ENCODE measurements at regions not wholly inside any gene's neighbourhood (a gene's known extent, or its start where the extent isn't known, plus 50 kb on each side); places are given as distances from the start of the nearest gene placed in this dataset.
"Not testable (repeated sequence)": the region's sequence is repeated elsewhere in the genome, so short reads cannot be mapped to it uniquely, and the experiment has no call there.

- H3K4me1 Mint-ChIP-seq: no peaks in the 10 kb centered on the region
- H3K36me3 Mint-ChIP-seq: no peaks in the 10 kb centered on the region
- DNase-seq (no peak), ATAC-seq (ENCODE audit: low read depth in 2 of 2) (no peak)
- H3K27me3 Mint-ChIP-seq: no peaks in the 10 kb centered on the region
- H3K4me3 Mint-ChIP-seq: no peak overlapping the region
- peaks cover 0 to 8% (median 4%) of the 10 kb centered on the region in 7 donors for H3K9me3 Mint-ChIP-seq
- no peak overlapping the region for H3K27ac Mint-ChIP-seq
Measured at GRCh38 chrX:143935601-143936000, 51.7 kb downstream of the UBE2NL start.

GRCh38 chrX:143940119-143940518 is 56.2 kb downstream of the UBE2NL start:
- Mint-ChIP-seq H3K4me3 (no peak overlapping the region), H3K9me3 (peaks cover 0 to 6% (median 3%) of the 10 kb centered on the region in 7 donors), H3K4me1 (no peaks in the 10 kb centered on the region), H3K36me3 (no peaks in the 10 kb centered on the region), H3K27me3 (no peaks in the 10 kb centered on the region), H3K27ac (no peak overlapping the region)
- DNase-seq (no peak), ATAC-seq (ENCODE audit: low read depth in 2 of 2) (no peak)

- Mint-ChIP-seq H3K27me3 (no peaks in the 10 kb centered on the region), H3K9me3 (peaks cover 2 to 20% (median 13%) of the 10 kb centered on the region in 7 donors), H3K4me3 (no peak overlapping the region), H3K27ac (no peak overlapping the region), H3K36me3 (no peaks in the 10 kb centered on the region), H3K4me1 (no peaks in the 10 kb centered on the region)
- no peak for DNase-seq
- no peak for ATAC-seq (ENCODE audit: low read depth in 2 of 2)
Measured at GRCh38 chrX:143945171-143945570, 61.3 kb downstream of the UBE2NL start.

- no peaks in the 10 kb centered on the region for H3K36me3 Mint-ChIP-seq
- H3K27me3 Mint-ChIP-seq: no peaks in the 10 kb centered on the region
- DNase-seq (no peak), ATAC-seq (ENCODE audit: low read depth in 2 of 2) (no peak)
- H3K4me1 Mint-ChIP-seq: no peaks in the 10 kb centered on the region
- peaks cover 2 to 14% (median 6%) of the 10 kb centered on the region in 7 donors for H3K9me3 Mint-ChIP-seq
- H3K4me3 Mint-ChIP-seq: no peak overlapping the region
- no peak overlapping the region for H3K27ac Mint-ChIP-seq
Measured at GRCh38 chrX:143964549-143964948, 80.7 kb downstream of the UBE2NL start.

GRCh38 chrX:143988356-143988755 is 104.5 kb downstream of the UBE2NL start:
- ATAC-seq (ENCODE audit: low read depth in 2 of 2) (no peak), DNase-seq (no peak)
- Mint-ChIP-seq H3K4me1 (no peaks in the 10 kb centered on the region), H3K27ac (no peak overlapping the region), H3K27me3 (no peaks in the 10 kb centered on the region), H3K9me3 (peaks cover 0 to 6% (median 2%) of the 10 kb centered on the region in 7 donors), H3K4me3 (no peak overlapping the region), H3K36me3 (no peaks in the 10 kb centered on the region)

GRCh38 chrX:143994206-143994605 is 110.3 kb downstream of the UBE2NL start:
- no peaks in the 10 kb centered on the region for H3K4me1 Mint-ChIP-seq
- ATAC-seq (ENCODE audit: low read depth in 2 of 2) (no peak), DNase-seq (no peak)
- no peak overlapping the region for H3K27ac Mint-ChIP-seq
- H3K27me3 Mint-ChIP-seq: no peaks in the 10 kb centered on the region
- H3K4me3 Mint-ChIP-seq: no peak overlapping the region
- H3K36me3 Mint-ChIP-seq: no peaks in the 10 kb centered on the region
- peaks cover 0 to 9% (median 0%) of the 10 kb centered on the region in 7 donors for H3K9me3 Mint-ChIP-seq

GRCh38 chrX:143998261-143998660 is 114.4 kb downstream of the UBE2NL start:
- no peaks in the 10 kb centered on the region for H3K36me3 Mint-ChIP-seq
- H3K4me3 Mint-ChIP-seq: no peak overlapping the region
- ATAC-seq (ENCODE audit: low read depth in 2 of 2): no peak
- no peak for DNase-seq
- H3K27ac Mint-ChIP-seq: no peak overlapping the region
- no peaks in the 10 kb centered on the region for H3K4me1 Mint-ChIP-seq
- no peaks in the 10 kb centered on the region for H3K27me3 Mint-ChIP-seq
- peaks cover 0 to 9% (median 0%) of the 10 kb centered on the region in 7 donors for H3K9me3 Mint-ChIP-seq

- Mint-ChIP-seq H3K27ac (no peak overlapping the region), H3K9me3 (peaks cover 2 to 14% (median 8%) of the 10 kb centered on the region in 7 donors), H3K36me3 (no peaks in the 10 kb centered on the region), H3K27me3 (no peaks in the 10 kb centered on the region), H3K4me3 (no peak overlapping the region), H3K4me1 (no peaks in the 10 kb centered on the region)
- DNase-seq (no peak), ATAC-seq (ENCODE audit: low read depth in 2 of 2) (no peak)
Measured at GRCh38 chrX:144006811-144007210, 122.9 kb downstream of the UBE2NL start.

- Mint-ChIP-seq H3K4me3 (no peak overlapping the region), H3K27me3 (no peaks in the 10 kb centered on the region), H3K9me3 (peaks cover 0 to 7% (median 2%) of the 10 kb centered on the region in 7 donors), H3K27ac (no peak overlapping the region), H3K36me3 (no peaks in the 10 kb centered on the region), H3K4me1 (no peaks in the 10 kb centered on the region)
- DNase-seq: no peak
- no peak for ATAC-seq (ENCODE audit: low read depth in 2 of 2)
Measured at GRCh38 chrX:144040793-144041192, 156.9 kb downstream of the UBE2NL start.

- DNase-seq: no peak
- H3K4me1 Mint-ChIP-seq: no peaks in the 10 kb centered on the region
- no peak overlapping the region for H3K4me3 Mint-ChIP-seq
- H3K36me3 Mint-ChIP-seq: no peaks in the 10 kb centered on the region
- peaks cover 0 to 13% (median 3%) of the 10 kb centered on the region in 7 donors for H3K9me3 Mint-ChIP-seq
- ATAC-seq (ENCODE audit: low read depth in 2 of 2): no peak
- no peaks in the 10 kb centered on the region for H3K27me3 Mint-ChIP-seq
- no peak overlapping the region for H3K27ac Mint-ChIP-seq
Measured at GRCh38 chrX:144042271-144042670, 158.4 kb downstream of the UBE2NL start.

GRCh38 chrX:144075432-144075831 is 191.6 kb downstream of the UBE2NL start:
- H3K4me3 Mint-ChIP-seq: no peak overlapping the region
- H3K9me3 Mint-ChIP-seq: peaks cover 0 to 9% (median 0%) of the 10 kb centered on the region in 7 donors
- no peaks in the 10 kb centered on the region for H3K4me1 Mint-ChIP-seq
- H3K27me3 Mint-ChIP-seq: no peaks in the 10 kb centered on the region
- H3K36me3 Mint-ChIP-seq: no peaks in the 10 kb centered on the region
- no peak overlapping the region for H3K27ac Mint-ChIP-seq
- no peak for DNase-seq
- no peak for ATAC-seq (ENCODE audit: low read depth in 2 of 2)

- ATAC-seq (ENCODE audit: low read depth in 2 of 2); DNase-seq; H3K4me3 Mint-ChIP-seq; H3K27ac Mint-ChIP-seq; H3K9me3 Mint-ChIP-seq; H3K4me1 Mint-ChIP-seq; H3K27me3 Mint-ChIP-seq; H3K36me3 Mint-ChIP-seq: not testable (repeated sequence)
Measured at GRCh38 chrX:144082237-144082636, 198.4 kb downstream of the UBE2NL start.

GRCh38 chrX:144089674-144090073 is 205.8 kb downstream of the UBE2NL start:
- H3K4me3 Mint-ChIP-seq; ATAC-seq (ENCODE audit: low read depth in 2 of 2); H3K9me3 Mint-ChIP-seq; H3K27me3 Mint-ChIP-seq; H3K4me1 Mint-ChIP-seq; H3K36me3 Mint-ChIP-seq; DNase-seq; H3K27ac Mint-ChIP-seq: not testable (repeated sequence)

GRCh38 chrX:144092116-144092515 is 208.2 kb downstream of the UBE2NL start:
- H3K27me3 Mint-ChIP-seq; H3K4me3 Mint-ChIP-seq; DNase-seq; H3K4me1 Mint-ChIP-seq; H3K9me3 Mint-ChIP-seq; H3K36me3 Mint-ChIP-seq; H3K27ac Mint-ChIP-seq; ATAC-seq (ENCODE audit: low read depth in 2 of 2): not testable (repeated sequence)

- H3K4me1 Mint-ChIP-seq; H3K36me3 Mint-ChIP-seq; ATAC-seq (ENCODE audit: low read depth in 2 of 2); H3K27me3 Mint-ChIP-seq; H3K4me3 Mint-ChIP-seq; H3K27ac Mint-ChIP-seq; H3K9me3 Mint-ChIP-seq; DNase-seq: not testable (repeated sequence)
Measured at GRCh38 chrX:144119490-144119889, 235.6 kb downstream of the UBE2NL start.

Data from naive B cell (primary cell).